GM19043 (cell line): ENCODE measurements at regions not wholly inside any gene's neighbourhood (a gene's known extent, or its start where the extent isn't known, plus 50 kb on each side); places are given as distances from the start of the nearest gene placed in this dataset.

Source experiments
- ATAC-seq: cut with Tn5 transposase; IDR thresholded peaks from one replicate; pipeline ENCODE4 v1.9.1; 2021; ENCODE audit warnings: low read depth; ENCODE audit not compliant: unreplicated experiment

DNA sequence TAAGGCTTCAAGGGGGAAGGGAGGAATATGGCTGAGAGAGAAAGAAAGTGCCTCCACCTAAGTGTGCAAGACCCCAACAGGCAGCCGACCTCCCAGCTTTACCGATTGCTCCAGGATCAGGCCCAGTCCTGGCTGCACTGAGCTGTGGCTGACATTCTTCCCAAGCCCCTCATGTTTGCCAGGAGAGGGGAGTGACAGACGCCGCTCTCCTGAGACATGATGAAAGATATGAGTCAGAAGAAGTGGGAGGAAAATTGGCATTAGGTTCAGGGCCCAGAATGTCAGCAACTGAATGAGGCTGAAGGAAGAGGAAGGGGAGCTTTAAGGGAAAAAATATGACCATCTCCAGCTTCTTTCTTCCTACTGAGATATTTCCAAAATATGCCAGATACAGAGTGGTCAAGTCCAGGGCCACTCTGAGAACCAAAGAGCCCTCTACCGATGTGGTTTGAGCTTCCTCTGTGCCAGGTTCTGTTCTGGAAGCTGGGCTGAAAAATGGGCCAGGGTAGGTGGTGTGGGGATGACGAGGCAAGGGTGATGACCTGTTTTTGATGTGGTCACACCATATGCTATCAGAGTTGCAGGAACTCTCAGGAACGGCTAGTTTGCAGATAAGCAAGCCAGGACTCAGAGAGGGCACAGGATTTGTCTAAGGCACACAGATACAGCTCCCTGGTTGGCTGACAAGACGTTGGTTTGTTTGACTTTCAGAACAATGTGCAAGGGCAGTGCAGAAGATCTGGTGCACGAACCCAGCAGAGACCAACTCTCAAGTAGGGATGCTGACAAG, 176.7 kb downstream of the SOX9 start:
- no peak for ATAC-seq

DNA sequence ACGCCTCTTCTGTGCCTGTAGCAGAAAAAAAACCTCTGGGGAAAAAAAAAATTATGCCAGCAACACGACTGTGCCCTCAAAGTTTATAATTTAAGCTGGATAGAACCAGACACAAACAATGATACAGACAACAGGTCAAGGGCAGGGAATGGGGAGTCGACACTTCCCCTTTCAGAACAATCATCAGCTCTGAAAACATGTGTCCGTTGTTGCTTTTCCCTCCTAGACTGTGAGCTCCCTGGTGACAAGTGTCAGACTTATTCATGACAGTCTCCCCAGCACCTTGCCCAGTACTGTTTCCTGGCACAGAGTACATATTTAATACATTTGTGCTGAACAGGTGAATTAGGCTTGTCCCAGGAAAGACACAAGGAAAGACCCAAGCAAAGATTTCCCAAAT, 178.3 kb downstream of the SOX9 start:
- no peak for ATAC-seq

DNA sequence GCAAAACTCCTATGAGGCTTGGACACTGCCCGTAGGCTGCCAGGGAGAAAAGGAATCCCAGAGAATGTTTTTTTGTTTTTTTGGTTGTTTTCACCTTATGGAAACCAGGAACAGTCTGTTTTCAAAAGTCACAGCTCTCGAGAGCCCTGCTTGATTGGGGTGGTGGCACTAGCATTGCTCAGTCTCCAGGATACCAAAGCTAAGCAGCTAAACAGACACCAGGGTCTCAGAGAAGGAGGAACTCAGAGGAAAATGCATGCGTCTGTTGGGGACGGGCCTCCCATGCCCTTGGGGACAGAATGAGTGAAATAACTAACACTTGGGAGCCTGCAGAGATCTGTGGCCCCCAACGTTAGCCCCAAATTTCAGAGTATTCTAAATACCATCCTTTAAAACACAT, 178.8 kb downstream of the SOX9 start:
- no peak for ATAC-seq

DNA sequence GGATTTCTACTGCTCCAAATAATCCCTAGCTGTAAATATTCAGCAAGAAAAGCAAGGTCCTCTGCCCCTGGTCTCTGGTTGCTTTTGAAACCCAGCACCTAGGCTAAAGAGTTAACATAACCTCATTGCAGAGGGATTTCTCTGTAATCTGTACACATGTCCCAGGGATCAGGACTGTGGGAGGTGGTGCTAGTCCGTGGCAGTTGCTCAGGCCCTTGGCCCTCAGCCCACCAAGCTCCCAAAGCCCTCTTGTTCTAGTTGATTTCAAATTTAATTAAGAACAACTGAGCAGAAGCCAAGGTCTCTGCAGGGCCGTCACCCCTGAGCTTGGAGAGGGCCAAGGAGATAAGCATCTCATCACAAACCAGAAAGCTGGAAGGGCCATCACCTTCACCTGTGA, 181.1 kb downstream of the SOX9 start:
- ATAC-seq = no peak

DNA sequence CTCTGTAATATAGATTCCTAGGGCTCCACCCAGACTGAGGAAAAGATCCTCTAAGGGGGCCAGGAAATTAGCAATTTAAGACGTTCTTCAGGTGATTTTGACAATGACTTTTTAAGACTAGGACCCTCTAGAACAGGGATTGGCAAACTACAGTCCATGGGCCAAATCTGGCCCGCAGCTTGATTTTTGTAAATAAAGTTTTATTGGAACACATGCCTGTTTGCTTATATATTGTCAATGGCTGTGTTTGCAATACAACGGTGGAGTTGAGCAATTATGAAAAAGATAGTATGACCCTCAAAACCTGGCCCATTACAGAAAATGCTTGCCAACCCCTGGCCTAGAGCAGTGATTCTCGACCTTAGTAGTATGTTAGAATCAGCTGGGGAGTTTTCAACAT, 181.9 kb downstream of the SOX9 start:
- no peak for ATAC-seq

DNA sequence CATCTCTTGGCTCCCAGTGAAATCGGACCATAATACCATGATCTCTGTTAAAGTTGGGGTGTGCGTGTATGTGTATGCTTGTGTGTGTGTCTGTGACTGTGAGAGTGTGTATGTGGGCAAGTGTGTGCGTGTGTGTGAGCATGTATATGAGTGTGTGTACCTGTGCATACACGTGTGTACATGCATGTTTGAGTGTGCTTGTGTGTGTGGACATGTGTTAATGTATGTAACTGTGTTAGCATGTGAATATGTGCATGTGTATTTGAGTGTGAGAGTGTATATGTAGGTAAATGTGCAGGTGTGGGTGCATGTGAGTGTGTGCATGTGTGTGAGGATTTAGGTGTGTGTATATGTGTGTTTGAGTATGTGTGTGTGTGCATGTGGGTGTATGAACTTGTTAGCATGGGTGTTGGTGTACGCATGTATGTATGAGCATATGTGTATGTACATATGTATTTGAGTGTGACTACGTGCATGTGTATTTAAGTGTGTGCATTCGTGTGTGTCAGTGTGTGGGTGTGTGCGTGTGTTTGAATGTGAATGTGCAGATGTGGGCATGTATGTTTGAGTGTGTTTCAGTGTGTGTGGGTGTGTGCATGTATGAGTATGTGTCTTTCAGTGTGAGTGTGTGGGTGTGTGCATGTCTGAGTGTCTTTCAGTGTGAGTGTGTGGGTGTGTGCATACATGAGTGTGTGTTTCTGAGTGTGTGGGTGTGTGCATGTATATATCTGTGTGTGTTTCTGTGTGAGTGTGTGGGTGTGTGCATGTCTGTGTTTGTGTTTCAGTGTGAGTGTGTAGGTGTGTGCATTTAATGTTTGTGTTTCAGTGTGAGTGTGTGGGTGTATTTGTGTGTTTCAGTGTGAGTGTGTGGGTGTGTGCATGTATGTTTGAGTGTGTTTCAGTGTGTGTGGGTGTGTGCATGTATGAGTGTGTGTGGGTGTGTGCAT, 183.2 kb downstream of the SOX9 start:
- ATAC-seq = no peak

DNA sequence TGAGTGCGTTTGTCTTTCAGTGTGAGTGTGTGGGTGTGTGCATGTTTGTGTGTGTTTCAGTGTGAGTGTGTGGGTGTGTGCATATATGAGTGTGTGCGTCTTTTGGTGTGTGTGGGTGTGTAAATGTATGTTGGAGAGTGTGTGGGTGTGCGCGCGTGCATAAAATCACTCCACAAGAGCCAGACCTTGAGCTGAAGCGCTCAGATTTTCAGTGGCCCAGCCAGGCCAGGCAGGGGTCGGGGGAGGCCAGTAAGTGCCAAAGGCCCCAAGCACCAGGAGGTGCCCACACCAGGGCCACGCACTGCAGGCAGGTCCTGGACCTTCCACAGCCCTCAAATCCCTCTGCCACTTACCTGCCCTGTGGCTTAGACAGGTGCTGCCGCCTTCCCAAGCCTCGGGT, 184.0 kb downstream of the SOX9 start:
- no peak for ATAC-seq

DNA sequence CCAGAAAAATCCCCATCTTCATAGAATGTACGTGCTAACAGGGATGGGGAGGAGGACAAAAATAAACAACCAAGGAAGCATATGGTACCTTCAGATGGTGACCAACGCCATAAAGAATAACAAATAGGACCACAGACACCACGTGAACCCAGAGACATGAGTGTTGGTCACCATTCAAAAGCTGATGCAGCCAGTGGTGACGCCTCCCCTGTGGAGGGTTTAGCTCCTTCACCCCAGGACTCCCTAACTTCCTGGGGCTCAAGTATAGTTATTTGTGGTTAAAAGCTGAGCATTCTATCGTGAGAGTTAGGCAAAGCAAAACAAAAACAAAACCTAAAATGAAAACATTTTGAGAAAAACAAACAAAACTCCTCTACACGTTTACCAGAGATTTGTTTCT, 184.7 kb downstream of the SOX9 start:
- no peak for ATAC-seq

DNA sequence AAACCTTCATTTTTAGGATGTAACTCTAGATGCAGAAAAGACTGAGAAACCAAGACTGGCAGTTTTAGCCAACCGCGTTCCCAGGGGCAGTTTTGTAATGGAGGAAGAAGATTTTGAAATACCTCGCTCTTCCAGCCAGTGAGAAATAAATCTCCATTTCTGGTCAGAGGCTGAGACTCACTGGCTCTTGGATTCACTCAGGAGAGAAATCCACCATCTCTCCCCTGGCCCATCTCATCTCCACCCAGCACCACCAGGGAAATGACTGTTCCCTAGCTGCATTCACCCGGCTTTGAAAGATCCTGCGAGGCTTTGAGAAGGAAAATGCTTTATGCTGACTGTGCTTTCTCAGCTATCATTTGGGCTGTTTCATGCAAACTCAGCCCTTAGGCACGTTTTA, 185.2 kb downstream of the SOX9 start:
- no peak for ATAC-seq

DNA sequence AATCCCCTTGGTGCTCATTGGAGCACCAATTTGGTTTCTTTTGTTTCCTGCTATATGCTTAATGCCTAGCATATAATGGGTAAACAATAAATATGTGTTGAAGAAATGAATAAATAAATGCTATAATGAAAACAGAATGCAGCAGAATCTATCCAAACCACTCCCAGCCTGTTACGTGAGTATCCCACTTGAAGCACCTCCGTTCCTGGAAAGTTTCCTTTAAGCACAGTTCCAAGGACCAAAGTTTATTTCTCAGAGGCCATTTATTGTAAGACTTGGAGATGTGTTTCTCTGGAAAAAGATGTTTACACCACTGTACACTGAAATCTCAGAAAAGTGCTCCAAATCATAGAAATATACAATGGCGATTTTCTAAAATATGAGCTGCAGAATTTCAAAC, 187.0 kb downstream of the SOX9 start:
- ATAC-seq = no peak

DNA sequence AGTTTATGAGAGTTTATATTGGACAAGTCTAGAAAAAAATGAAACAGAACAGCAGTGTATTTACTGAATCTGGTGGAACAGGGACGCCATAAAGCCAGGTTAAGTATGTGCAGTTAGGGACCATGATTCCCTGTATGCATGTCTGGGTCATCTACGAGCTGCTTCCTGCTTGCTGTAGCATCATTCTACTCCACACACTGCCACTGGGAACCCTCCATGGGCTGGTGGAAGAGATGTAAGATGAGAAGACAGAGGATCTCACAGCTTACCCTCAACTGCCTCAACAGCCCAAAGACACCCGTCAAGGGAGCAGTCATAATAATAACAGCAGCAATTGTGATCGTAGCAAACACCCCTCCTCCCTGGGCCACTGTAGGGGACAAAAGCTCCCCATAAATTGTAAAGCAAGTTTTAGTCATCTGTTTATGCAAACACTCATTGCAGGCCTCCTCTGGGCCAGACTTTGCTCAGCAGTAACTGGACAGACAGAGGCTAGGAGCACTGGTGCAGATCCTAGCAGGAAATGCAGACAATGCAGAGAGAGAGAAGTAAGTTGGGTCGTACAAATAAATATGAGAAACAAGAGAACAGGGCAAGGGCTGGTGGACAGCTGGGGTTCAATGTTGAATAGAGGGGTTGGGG, 188.0 kb downstream of the SOX9 start:
- no peak for ATAC-seq

DNA sequence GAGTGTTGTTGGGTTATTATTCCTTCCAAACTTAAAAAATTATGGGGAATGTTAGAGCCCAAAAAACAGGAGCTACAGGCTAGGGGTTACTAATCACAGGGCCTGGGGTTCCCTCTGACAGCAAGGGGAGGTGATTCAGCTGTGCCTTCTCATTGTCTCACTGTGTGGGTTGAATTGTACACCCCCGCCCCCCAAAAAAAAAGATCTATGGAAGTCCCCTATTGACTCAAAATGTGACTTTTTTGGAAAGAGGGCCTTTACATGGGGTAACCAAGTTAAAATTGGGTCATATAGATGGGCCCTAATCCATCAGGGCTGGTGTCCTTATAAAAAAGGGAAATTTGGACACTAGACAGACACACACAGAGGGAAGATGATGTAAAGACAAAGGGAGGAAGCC, 190.2 kb downstream of the SOX9 start:
- no peak for ATAC-seq

DNA sequence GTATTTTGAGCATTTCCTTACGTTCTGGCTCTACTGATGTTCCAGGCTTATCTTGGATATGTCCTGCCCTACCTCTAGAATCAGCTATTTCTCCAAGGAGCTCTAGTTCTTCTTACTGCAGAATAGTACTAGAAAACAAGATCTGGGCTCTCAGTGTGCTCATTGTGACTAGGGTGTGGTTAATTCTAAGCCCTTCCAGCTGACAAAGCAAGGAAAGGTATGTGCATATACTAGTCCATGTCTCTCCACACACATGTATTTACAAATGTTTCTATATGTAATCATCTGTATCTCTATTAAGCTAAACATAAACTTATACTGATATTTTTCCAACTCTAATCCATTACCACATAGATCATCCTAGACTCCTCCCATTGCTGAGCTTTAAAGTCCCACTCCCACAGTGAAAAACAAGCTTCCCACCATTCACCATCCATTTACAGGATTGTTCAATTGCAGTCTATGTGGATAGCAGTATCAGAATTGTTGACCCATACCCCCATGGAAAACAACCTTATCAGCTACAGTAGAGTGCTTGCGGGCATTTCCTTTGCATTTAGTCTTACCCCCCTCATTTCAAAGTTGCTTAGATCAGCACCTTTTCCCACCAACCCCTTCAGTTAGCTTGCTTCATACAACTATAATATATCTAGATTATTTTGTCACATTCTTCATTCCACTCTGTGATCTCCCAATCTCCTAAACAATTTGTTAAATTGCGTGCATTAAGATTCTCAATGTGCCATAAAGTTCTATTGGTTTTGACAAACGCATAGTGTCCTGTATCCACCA, 194.5 kb downstream of the SOX9 start:
- ATAC-seq = no peak

DNA sequence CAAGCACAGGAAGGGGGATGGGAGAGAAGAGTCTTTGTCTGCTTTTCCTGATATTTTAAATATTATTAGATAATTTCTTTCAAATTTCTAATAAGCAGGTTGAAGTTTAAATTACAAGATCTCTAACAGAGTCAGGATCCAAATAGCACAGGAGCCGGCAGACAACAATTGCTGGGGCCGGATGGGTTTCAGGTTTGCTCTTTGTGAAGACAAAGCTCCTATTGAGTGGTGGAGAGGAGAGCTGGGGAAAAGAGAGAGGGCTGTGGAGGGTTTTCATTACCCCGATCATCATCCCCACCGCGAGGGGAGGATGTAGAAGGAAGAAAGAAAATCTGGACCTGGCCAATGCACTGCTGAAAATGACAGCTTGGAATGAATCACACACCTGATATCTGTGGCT, 197.3 kb downstream of the SOX9 start:
- no peak for ATAC-seq

DNA sequence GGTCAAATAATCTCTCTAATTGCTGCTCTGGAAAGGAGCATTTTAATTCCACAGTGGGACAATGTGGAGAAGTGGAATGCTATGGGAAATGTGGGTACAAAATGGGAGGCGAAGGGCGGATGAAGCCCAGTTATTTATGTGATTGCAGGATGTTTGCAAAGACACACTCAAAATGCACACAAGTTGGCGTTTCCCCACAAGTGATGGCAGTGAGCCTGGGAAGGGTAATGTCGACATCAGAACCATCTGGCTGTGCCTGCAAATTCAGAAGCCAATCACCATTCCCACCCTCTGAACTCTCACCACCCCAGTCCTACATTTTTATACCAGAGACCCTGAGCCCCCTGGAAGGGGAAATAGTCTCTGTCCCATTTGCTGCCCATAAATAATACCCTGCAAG, 201.1 kb downstream of the SOX9 start:
- no peak for ATAC-seq

DNA sequence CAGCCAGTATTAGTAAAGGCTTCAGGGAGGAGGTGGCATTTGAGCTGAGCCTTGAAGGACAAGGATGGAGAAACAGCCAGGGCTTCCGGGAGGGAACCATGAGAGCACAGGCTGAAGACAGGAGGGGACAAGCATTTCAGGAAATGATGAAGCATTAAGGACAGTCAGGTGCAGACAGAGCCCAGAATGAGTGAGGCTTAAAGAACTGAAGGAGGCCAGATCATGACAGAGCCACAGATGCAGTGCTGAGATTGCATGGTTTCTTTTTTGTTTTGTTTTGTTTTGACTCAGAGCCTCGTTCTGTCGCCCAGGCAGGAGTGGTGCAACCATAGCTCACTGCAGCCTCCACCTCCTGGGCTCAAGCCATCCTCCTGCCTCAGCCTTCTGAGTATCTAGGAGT, 211.5 kb downstream of the SOX9 start:
- peak; percentile 70 for ATAC-seq

DNA sequence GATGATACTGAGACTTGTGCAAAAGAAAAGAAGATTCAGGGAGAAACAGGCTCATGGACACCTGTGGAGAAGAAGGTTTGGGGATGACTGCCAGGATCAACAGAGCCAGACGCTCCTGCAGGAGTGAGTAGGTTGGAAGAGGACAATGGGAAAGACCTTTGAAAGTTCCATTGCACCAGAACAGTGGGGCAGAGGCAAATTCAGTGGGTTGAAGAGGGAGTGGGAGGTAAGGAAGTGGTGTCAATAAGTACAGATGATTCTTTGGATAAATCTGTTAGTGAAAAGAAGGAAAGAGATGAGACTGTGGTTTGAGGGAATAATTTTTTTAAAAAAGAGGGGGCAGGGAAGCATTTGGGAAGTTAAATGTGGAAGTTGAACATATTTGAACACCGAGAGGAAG, 212.8 kb downstream of the SOX9 start:
- ATAC-seq = no peak

DNA sequence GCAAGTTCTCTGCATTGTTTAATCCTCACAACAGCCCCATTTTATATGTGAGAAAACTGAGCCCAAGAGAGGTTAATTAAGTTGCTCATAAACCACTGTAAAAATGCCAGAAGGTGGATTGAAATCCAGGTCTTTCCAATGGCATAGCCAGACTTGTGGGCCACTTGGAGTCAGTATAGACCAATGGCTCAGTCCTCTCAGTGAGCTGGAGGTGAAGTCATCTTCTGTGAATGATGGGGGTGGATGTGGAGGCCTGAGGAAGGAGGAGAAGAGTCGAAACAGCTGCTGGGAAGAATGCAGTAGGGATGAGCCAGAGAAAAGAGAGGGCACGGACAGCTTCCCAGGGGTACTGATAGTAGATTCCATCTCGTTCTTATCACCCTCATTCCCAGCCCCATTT, 213.4 kb downstream of the SOX9 start:
- no peak for ATAC-seq

DNA sequence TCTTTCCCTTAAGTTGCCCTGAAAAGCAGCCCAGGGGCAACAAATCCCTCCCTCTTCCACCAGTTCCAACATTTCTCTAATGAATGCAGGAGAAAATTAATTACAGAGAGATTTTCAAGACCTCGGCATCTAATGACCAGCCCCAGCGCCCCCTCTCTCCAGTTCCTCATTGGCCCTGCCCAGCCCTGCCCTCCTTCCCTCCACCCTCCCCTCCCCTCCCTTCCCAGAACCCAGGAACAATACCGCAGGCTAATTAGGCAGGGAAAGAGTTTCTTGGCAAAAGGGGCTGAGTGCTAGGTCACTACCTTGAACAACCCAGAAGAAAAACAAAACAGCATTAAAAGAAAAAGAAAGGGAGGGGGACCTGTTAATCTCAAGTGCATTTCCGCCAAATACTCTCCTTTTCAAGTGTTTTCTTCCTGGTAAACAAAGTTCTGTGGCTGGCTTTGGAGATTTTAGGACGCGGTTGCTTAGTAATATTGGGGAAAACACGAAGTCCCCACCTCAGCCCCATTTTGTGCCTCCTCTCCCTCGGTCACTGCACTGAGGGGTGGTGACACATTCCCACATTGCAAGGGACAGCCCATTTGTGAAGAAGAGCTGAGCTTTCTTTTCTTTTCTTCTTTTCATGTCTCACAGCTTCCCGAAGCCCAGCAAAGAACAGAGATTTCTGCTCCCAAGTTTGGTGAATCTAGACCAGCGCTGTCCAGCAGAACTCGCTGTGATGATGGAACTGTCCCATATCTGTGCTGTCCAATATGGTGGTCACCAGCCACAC, 215.4 kb downstream of the SOX9 start:
- no peak for ATAC-seq

DNA sequence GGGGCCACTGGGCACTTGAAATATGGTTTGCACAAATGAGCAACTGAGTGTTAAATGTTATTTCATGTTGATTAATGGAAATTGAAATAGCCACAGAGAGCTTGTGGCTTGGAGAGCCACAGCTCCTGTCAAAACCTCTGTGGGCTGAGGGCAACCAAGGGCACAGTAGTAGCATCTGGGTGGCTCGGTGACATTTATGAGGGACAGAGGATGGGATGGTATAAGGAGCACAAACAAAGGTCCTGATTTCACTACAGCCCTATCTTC, 215.9 kb downstream of the SOX9 start:
- ATAC-seq = no peak
